ENCODE measurements at regions not wholly inside any gene's neighbourhood (a gene's known extent, or its start where the extent isn't known, plus 50 kb on each side); places are given as distances from the start of the nearest gene placed in this dataset.
"Not testable (repeated sequence)": the region's sequence is repeated elsewhere in the genome, so short reads cannot be mapped to it uniquely, and the experiment has no call there.

DNA sequence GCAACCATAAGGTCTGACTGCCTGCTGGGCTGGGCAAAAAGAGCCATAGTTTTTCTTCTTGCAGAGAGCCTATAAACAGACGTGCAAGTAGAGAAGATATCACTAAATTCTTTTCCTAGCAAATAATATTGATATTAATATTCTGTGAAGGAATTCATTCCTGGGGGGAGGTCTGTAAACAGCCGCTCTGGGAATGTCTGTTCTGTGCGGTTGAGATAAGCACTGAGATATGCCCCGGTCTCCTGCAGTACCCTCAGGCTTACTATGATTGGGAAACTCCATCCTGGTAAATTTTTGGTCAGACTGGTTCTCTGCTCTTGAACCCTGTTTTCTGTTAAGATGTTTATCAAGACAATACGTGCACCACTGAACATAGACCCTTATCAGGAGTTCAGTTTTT, 167.1 kb upstream of the MEF2C start:
- TF ChIP-seq CTCF (IDR thresholded peaks at IDR 0.05; ENCODE audit: insufficient read depth, low read length); SPI1 (IDR thresholded peaks at IDR 0.05; ENCODE audit: borderline replicate concordance, low read depth); POLR2AphosphoS5 (IDR thresholded peaks at IDR 0.05; ENCODE audit: low read depth); REST (IDR thresholded peaks at IDR 0.05; ENCODE audit: insufficient replicate concordance, low read depth): not testable (repeated sequence)
